ENCODE measurements at regions not wholly inside any gene's neighbourhood (a gene's known extent, or its start where the extent isn't known, plus 50 kb on each side); places are given as distances from the start of the nearest gene placed in this dataset.

- no peak for TF ChIP-seq CTCF (IDR thresholded peaks at IDR 0.05; ENCODE audit: unreplicated experiment)
- H3K4me1 Mint-ChIP-seq (ENCODE audit: insufficient read depth, unreplicated experiment) = no peaks in the 10 kb centered on the region
- no peak overlapping the region for H3K27ac Mint-ChIP-seq (ENCODE audit: low read depth, unreplicated experiment)
- no peak overlapping the region for H3K4me3 Mint-ChIP-seq (ENCODE audit: unreplicated experiment)
- ChIA-PET CTCF (interaction anchor here (0.6 kb wide), 1 partner anchor 23 kb away, joined by 3 read pairs; no protein-coding TSS in a partner anchor), POLR2A (interaction anchor here (0.6 kb wide), 1 partner anchor 124 kb away, joined by 3 read pairs; the partner anchor contains the start of gene GMNC)
- BruUV-seq (replicated peaks) = no TSS peak
- intact Hi-C loops (cut with micrococcal nuclease) = no loop called here
- peaks cover 8% of the 10 kb centered on the region for H3K9me3 Mint-ChIP-seq (ENCODE audit: unreplicated experiment)
- H3K27me3 Mint-ChIP-seq (ENCODE audit: insufficient read depth, unreplicated experiment) = no peaks in the 10 kb centered on the region
- no peak for DNase-seq (ENCODE audit: unreplicated experiment)
- H3K36me3 Mint-ChIP-seq (ENCODE audit: insufficient read depth, unreplicated experiment) = no peaks in the 10 kb centered on the region
Observed at GRCh38 chr3:190738636-190739155, 123.8 kb downstream of the GMNC start.

DNA sequence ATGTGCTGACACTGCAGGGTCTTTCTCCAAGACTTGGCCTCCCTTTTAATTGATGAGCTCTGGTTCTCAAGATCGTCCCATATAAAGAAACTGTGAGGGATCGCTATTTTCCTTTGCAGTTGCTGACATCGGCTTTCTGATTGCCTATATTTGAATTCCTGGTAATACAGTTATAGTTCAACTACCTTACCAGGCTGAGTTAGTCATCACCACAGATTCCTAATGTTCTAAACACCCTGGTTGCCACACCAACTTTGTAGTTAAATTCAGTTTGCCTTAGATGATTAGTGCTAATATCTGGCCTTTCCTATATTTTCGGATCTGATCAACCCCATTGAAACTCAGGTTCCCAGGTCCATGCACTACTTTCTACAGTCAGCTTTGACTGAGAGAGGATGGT is 125.0 kb downstream of the GMNC start:
- peaks cover 8% of the 10 kb centered on the region for H3K9me3 Mint-ChIP-seq (ENCODE audit: unreplicated experiment)
- no peak overlapping the region for H3K4me3 Mint-ChIP-seq (ENCODE audit: unreplicated experiment)
- no peak for DNase-seq (ENCODE audit: unreplicated experiment)
- TF ChIP-seq CTCF (IDR thresholded peaks at IDR 0.05; ENCODE audit: unreplicated experiment) = no peak
- no peaks in the 10 kb centered on the region for H3K27me3 Mint-ChIP-seq (ENCODE audit: insufficient read depth, unreplicated experiment)
- H3K27ac Mint-ChIP-seq (ENCODE audit: low read depth, unreplicated experiment) = no peak overlapping the region
- intact Hi-C loops (cut with micrococcal nuclease) = no loop called here
- CTCF ChIA-PET = no interaction called here
- no peaks in the 10 kb centered on the region for H3K4me1 Mint-ChIP-seq (ENCODE audit: insufficient read depth, unreplicated experiment)
- BruUV-seq (replicated peaks) = no TSS peak
- POLR2A ChIA-PET = interaction anchor here (1.4 kb wide), 1 partner anchor 10 kb away, joined by 4 read pairs; no protein-coding TSS in a partner anchor
- H3K36me3 Mint-ChIP-seq (ENCODE audit: insufficient read depth, unreplicated experiment) = no peaks in the 10 kb centered on the region

DNA sequence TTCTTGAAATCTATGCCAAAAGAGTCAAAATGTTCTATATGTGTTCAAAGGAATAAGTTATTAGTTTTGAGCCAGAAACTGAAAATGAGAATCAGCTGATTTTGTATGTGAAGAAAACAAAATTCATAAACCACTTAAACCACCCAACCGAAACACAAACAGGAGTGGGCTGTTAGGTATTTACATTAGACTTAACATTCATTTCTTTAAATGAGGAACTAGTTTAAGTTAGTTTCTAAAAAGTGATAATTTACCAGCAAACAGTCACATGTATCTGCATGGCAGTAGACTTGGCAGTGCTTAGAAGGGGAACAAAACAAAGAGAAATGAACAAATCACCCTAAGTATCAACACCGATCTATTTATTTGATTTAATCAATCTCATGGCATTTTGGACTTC is 128.0 kb downstream of the GMNC start:
- POLR2A ChIA-PET = no interaction called here
- BruUV-seq (replicated peaks) = no TSS peak
- intact Hi-C loops (cut with micrococcal nuclease) = no loop called here

DNA sequence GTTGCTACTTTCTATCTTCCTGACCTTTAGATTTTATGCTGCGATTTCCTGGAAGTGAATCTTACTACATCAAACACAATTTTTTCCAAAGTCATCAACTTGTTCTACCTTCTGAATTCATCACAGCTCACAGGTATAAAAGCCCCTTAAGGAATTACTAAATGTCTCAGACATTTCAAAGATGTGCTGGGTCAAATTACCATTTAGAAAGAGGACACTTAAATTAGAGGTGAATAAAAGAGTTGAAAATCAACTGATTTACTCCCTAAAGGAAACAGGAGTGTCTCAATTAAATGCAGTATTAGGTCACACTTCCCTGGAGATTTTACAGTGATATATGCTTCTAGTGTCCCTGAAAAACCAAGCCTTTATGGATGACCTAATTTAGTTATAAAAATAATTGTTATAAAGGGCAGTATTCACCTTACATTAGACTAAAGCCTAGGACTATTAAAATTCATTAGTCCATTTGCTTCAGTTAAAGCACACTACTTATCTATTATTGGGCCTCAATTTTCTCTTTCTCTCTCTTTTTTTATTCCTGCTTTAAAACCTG is 128.8 kb downstream of the GMNC start:
- Mint-ChIP-seq H3K27ac (ENCODE audit: low read depth, unreplicated experiment) (no peak overlapping the region), H3K4me3 (ENCODE audit: unreplicated experiment) (no peak overlapping the region), H3K9me3 (ENCODE audit: unreplicated experiment) (no peaks in the 10 kb centered on the region), H3K27me3 (ENCODE audit: insufficient read depth, unreplicated experiment) (no peaks in the 10 kb centered on the region), H3K36me3 (ENCODE audit: insufficient read depth, unreplicated experiment) (no peaks in the 10 kb centered on the region), H3K4me1 (ENCODE audit: insufficient read depth, unreplicated experiment) (peaks cover 7% of the 10 kb centered on the region)
- TF ChIP-seq CTCF (IDR thresholded peaks at IDR 0.05; ENCODE audit: unreplicated experiment) = no peak
- intact Hi-C loops (cut with micrococcal nuclease) = no loop called here
- ChIA-PET CTCF (no interaction called here), POLR2A (interaction anchor here (0.6 kb wide), 1 partner anchor 405 kb away, joined by 3 read pairs; no protein-coding TSS in a partner anchor)
- no TSS peak for BruUV-seq (replicated peaks)
- no peak for DNase-seq (ENCODE audit: unreplicated experiment)

More for the DNA sequence above, 128.0 kb downstream of the GMNC start:
- no peak overlapping the region for H3K27ac Mint-ChIP-seq (ENCODE audit: low read depth, unreplicated experiment)
- H3K36me3 Mint-ChIP-seq (ENCODE audit: insufficient read depth, unreplicated experiment) = no peaks in the 10 kb centered on the region
- TF ChIP-seq CTCF (IDR thresholded peaks at IDR 0.05; ENCODE audit: unreplicated experiment) = no peak
- CTCF ChIA-PET = no interaction called here
- no peaks in the 10 kb centered on the region for H3K9me3 Mint-ChIP-seq (ENCODE audit: unreplicated experiment)
- DNase-seq (ENCODE audit: unreplicated experiment) = no peak
- H3K27me3 Mint-ChIP-seq (ENCODE audit: insufficient read depth, unreplicated experiment) = no peaks in the 10 kb centered on the region
- H3K4me1 Mint-ChIP-seq (ENCODE audit: insufficient read depth, unreplicated experiment) = no peaks in the 10 kb centered on the region
- H3K4me3 Mint-ChIP-seq (ENCODE audit: unreplicated experiment) = no peak overlapping the region

Measured in MCF 10A (cell line).